ENCODE measurements at regions not wholly inside any gene's neighbourhood (a gene's known extent, or its start where the extent isn't known, plus 50 kb on each side); places are given as distances from the start of the nearest gene placed in this dataset.

- Histone ChIP-seq H3K4me1 (no peaks in the 10 kb centered on the region), H3K9me3 (no peaks in the 10 kb centered on the region), H3K4me2 (no peak overlapping the region), H3K27ac (no peak overlapping the region), H3K4me3 (no peak overlapping the region)
- ATAC-seq, result no peak
- CTCF ChIA-PET, result interaction anchor here (1.5 kb wide), 1 partner anchor 12 kb away, joined by 3 read pairs; no protein-coding TSS in a partner anchor
- no peak for DNase-seq (ENCODE audit: low read depth in 1 of 2, low spot score in 1 of 2)
- POLR2A ChIA-PET, result no interaction called here
- FAIRE-seq, result no peak
- TF ChIP-seq EHMT2 (IDR thresholded peaks at IDR 0.05; ENCODE audit: low read depth) (no peak), KDM1A (IDR thresholded peaks at IDR 0.05; ENCODE audit: low read depth) (no peak), ZC3H11A (IDR thresholded peaks at IDR 0.05) (no peak), KDM5A (IDR thresholded peaks at IDR 0.05) (no peak), HOXA7 (CRISPR knock-in tag; IDR thresholded peaks at IDR 0.05) (no peak), HMGXB4 (CRISPR knock-in tag; IDR thresholded peaks at IDR 0.05; ENCODE audit: borderline replicate concordance) (no peak), EP300 (IDR thresholded peaks at IDR 0.05) (no peak), MYC (IDR thresholded peaks at IDR 0.05; ENCODE audit: borderline replicate concordance, low read length) (no peak), HEYL (CRISPR knock-in tag; IDR thresholded peaks at IDR 0.05) (no peak), POLR2AphosphoS2 (conservative IDR thresholded peaks at IDR 0.05; ENCODE audit: low read length) (no peak), SMC3 (IDR thresholded peaks at IDR 0.05) (no peak), USF2 (IDR thresholded peaks at IDR 0.05) (no peak), TP53 (CRISPR knock-in tag; IDR thresholded peaks at IDR 0.05) (no peak), CBX8 (IDR thresholded peaks at IDR 0.05) (no peak), PHF8 (IDR thresholded peaks at IDR 0.05; ENCODE audit: borderline replicate concordance, low read depth) (no peak), CTCF (IDR thresholded peaks at IDR 0.05) (no peak), ZNF302 (CRISPR knock-in tag; IDR thresholded peaks at IDR 0.05) (no peak)
Observed at GRCh38 chr7:123279949-123280348, 80.2 kb upstream of the SLC13A1 start.

GRCh38 chr7:123275036-123275753 is 75.4 kb upstream of the SLC13A1 start:
- 23% methylated on average over 2 of the region's 2 CpGs for WGBS (ENCODE audit: missing lambda C conversion rate)
- H3K4me1 ChIP-seq, result no peaks in the 10 kb centered on the region
- ChIA-PET CTCF (interaction anchor here (0.6 kb wide), 1 partner anchor 1010 kb away, joined by 3 read pairs; no protein-coding TSS in a partner anchor), POLR2A (no interaction called here)
- H3K4me2 ChIP-seq, result no peak overlapping the region
- DNase-seq (ENCODE audit: low read depth in 1 of 2, low spot score in 1 of 2) (no peak), ATAC-seq (no peak), FAIRE-seq (no peak)
- TF ChIP-seq CBX2 (IDR thresholded peaks at IDR 0.05; ENCODE audit: borderline replicate concordance, low read depth), result no peak
- TF ChIP-seq RFX5 (IDR thresholded peaks at IDR 0.05), result no peak
- no peak for TF ChIP-seq USF2 (IDR thresholded peaks at IDR 0.05)
- no peak for TF ChIP-seq CEBPB (IDR thresholded peaks at IDR 0.05)
- TF ChIP-seq HDAC2 (IDR thresholded peaks at IDR 0.05), result no peak
- no peak for TF ChIP-seq HOXB5 (CRISPR knock-in tag; IDR thresholded peaks at IDR 0.05)
- no peak for TF ChIP-seq ESRRA (IDR thresholded peaks at IDR 0.05; ENCODE audit: borderline replicate concordance, low read length)
- no peaks in the 10 kb centered on the region for H3K9me3 ChIP-seq
- no peak overlapping the region for H3K27ac ChIP-seq
- no peak overlapping the region for H3K4me3 ChIP-seq

Data from A549 (cell line).